H1 (cell line): ENCODE measurements at regions not wholly inside any gene's neighbourhood (a gene's known extent, or its start where the extent isn't known, plus 50 kb on each side); places are given as distances from the start of the nearest gene placed in this dataset.

Experiments used
- CTCF ChIA-PET: fragments of 300-600 bp; sonication (Branson Sonifier 250); formaldehyde crosslinking; loops from one replicate; lab custom pipeline; 2021; ENCODE audit not compliant: partially characterized antibody; lab: Charles Lee
- POLR2A ChIA-PET: fragments of 300-600 bp; sonication (Branson Sonifier 250); formaldehyde crosslinking; loops from one replicate; lab custom pipeline; 2021; ENCODE audit warnings: inconsistent platforms; ENCODE audit not compliant: partially characterized antibody; lab: Charles Lee
- DNase-seq, 2 experiments: peaks; one replicate each; pipeline versions ENCODE4 v3.0.0 to v3.0.0-alpha.2; 2010 to 2022; ENCODE audit warnings: low spot score in 2 of 2, low read depth in 1 of 2, mixed read lengths in 1 of 2
- FAIRE-seq: peaks from 2 replicates; lab custom pipeline; 2011; peaks lifted over from hg19 to GRCh38; lab: Jason Lieb, UNC
- H2AFZ ChIP-seq: 2 replicates; pipeline ENCODE4 v1.8.1; 2012; ENCODE audit warnings: low read length, inconsistent platforms
- H2AK5ac ChIP-seq: 2 replicates; pipeline ENCODE4 v1.6.1; 2013; ENCODE audit warnings: low read depth, low read length
- H2BK120ac ChIP-seq: replicated peaks from 2 replicates; pipeline ENCODE3; 2013; ENCODE audit warnings: low read depth, low read length, inconsistent platforms
- H2BK12ac ChIP-seq: 2 replicates; pipeline ENCODE4 v1.6.1; 2013; ENCODE audit warnings: low read depth, low read length
- H2BK15ac ChIP-seq: 2 replicates; pipeline ENCODE4 v1.6.1; 2013; ENCODE audit warnings: low read length
- H2BK20ac ChIP-seq: 2 replicates; pipeline ENCODE4 v1.6.1; 2013; ENCODE audit warnings: low read length
- H2BK5ac ChIP-seq: 2 replicates; pipeline ENCODE4 v1.6.1; 2013; ENCODE audit warnings: low read depth, low read length
- H3K14ac ChIP-seq: 2 replicates; pipeline ENCODE4 v1.6.1; 2013; ENCODE audit warnings: inconsistent platforms; ENCODE audit not compliant: insufficient read length
- H3K18ac ChIP-seq: 2 replicates; pipeline ENCODE4 v1.6.1; 2013; ENCODE audit warnings: low read length; ENCODE audit errors: extremely low read depth
- H3K23ac ChIP-seq: 2 replicates; pipeline ENCODE4 v1.6.1; 2013; ENCODE audit warnings: inconsistent platforms; ENCODE audit not compliant: insufficient read length
- H3K23me2 ChIP-seq: 2 replicates; pipeline ENCODE4 v1.6.1; 2013; ENCODE audit warnings: low read depth, low read length
- H3K27ac ChIP-seq: 2 replicates; pipeline ENCODE4 v1.6.1; 2011; ENCODE audit warnings: low read depth, low read length, inconsistent platforms
- H3K27me3 ChIP-seq, 4 experiments: replicated peaks in 1 of 4; 1 replicate in 1 of 4; 2 replicates in 3 of 4; pipeline versions ENCODE4 v1.6.1 to v1.8.1; 2011 to 2013; ENCODE audit warnings: low read length in 3 of 4, mild to moderate bottlenecking in 3 of 4, inconsistent platforms in 2 of 4, mixed read lengths in 2 of 4, moderate library complexity in 1 of 4; ENCODE audit not compliant: control insufficient read depth in 3 of 4, insufficient read depth in 3 of 4; ENCODE audit errors: extremely low read depth in 1 of 4
- H3K36me3 ChIP-seq, 4 experiments: 2 replicates each; pipeline versions ENCODE4 v1.6.1 to v1.8.1; 2011 to 2013; ENCODE audit warnings: mild to moderate bottlenecking in 4 of 4, low read length in 3 of 4, moderate library complexity in 2 of 4, control low read depth in 1 of 4, inconsistent platforms in 1 of 4; ENCODE audit not compliant: insufficient read depth in 4 of 4, control insufficient read depth in 2 of 4
- H3K4ac ChIP-seq: replicated peaks from 2 replicates; pipeline ENCODE3; 2013; ENCODE audit warnings: low read length, low read depth, mixed read lengths, inconsistent platforms; ENCODE audit not compliant: insufficient read length
- H3K4me1 ChIP-seq, 4 experiments: replicated peaks in 1 of 4; 1 replicate in 1 of 4; 2 replicates in 3 of 4; pipeline versions ENCODE4 v1.6.1 to v1.8.1; 2011 to 2013; ENCODE audit warnings: low read length in 3 of 4, inconsistent platforms in 2 of 4, mixed read lengths in 1 of 4; ENCODE audit not compliant: insufficient read depth in 4 of 4, control insufficient read depth in 3 of 4
- H3K4me2 ChIP-seq, 2 experiments: 2 replicates each; pipeline versions ENCODE4 v1.6.1 to v1.8.1; 2011 to 2013; ENCODE audit warnings: low read depth in 2 of 2, low read length in 2 of 2, control low read depth in 1 of 2, inconsistent platforms in 1 of 2, mild to moderate bottlenecking in 1 of 2; ENCODE audit not compliant: insufficient read depth in 1 of 2
- H3K4me3 ChIP-seq, 4 experiments: fragments of 200-600, 300-600 bp in 1 of 4; sonication (generic), shearing (Covaris generic), sonication (Bioruptor Twin) in 1 of 4; 2 replicates each; pipeline versions ENCODE4 v1.5.1 to v1.8.1; 2011 to 2016; ENCODE audit warnings: low read length in 4 of 4, low read depth in 3 of 4, control low read depth in 2 of 4, inconsistent platforms in 2 of 4, mild to moderate bottlenecking in 2 of 4, mixed read lengths in 1 of 4, moderate library complexity in 1 of 4; ENCODE audit not compliant: insufficient read depth in 2 of 4; ENCODE audit errors: extremely low read depth in 1 of 4
- H3K56ac ChIP-seq: replicated peaks from 2 replicates; pipeline ENCODE3; 2013; ENCODE audit warnings: low read depth, mild to moderate bottlenecking, mixed read lengths, low read length, inconsistent platforms; ENCODE audit not compliant: insufficient read length
- H3K79me1 ChIP-seq: 2 replicates; pipeline ENCODE4 v1.6.1; 2013; ENCODE audit warnings: low read depth, low read length, control low read depth
- H3K79me2 ChIP-seq, 2 experiments: 2 replicates each; pipeline versions ENCODE4 v1.6.1 to v1.8.1; 2012 to 2013; ENCODE audit warnings: low read length in 2 of 2, mild to moderate bottlenecking in 2 of 2, inconsistent platforms in 1 of 2; ENCODE audit not compliant: insufficient read depth in 2 of 2, control insufficient read depth in 1 of 2
- H3K9ac ChIP-seq, 4 experiments: replicated peaks in 1 of 4; 1 replicate in 1 of 4; 2 replicates in 3 of 4; pipeline versions ENCODE4 v1.6.1 to v1.8.1; 2011 to 2013; ENCODE audit warnings: low read depth in 3 of 4, low read length in 3 of 4, control low read depth in 2 of 4, mild to moderate bottlenecking in 2 of 4, moderate library complexity in 2 of 4, inconsistent platforms in 1 of 4; ENCODE audit errors: extremely low read depth in 1 of 4
- H3K9me3 ChIP-seq, 2 experiments: 2 replicates each; pipeline versions ENCODE4 v1.6.1 to v1.8.1; 2012 to 2013; ENCODE audit warnings: mild to moderate bottlenecking in 2 of 2, moderate library complexity in 2 of 2, control low read depth in 1 of 2, inconsistent platforms in 1 of 2, low read depth in 1 of 2, low read length in 1 of 2, mixed read lengths in 1 of 2; ENCODE audit not compliant: insufficient read depth in 2 of 2
- H4K20me1 ChIP-seq, 2 experiments: replicated peaks in 1 of 2; 2 replicates each; pipeline versions ENCODE3 to v1.8.1; 2011 to 2013; ENCODE audit warnings: inconsistent platforms in 2 of 2, low read length in 2 of 2, mild to moderate bottlenecking in 1 of 2; ENCODE audit not compliant: insufficient read depth in 2 of 2, control insufficient read depth in 1 of 2
- H4K5ac ChIP-seq: 2 replicates; pipeline ENCODE4 v1.6.1; 2013; ENCODE audit warnings: low read length, low read depth, mixed read lengths, inconsistent platforms; ENCODE audit not compliant: insufficient read length
- H4K8ac ChIP-seq: 2 replicates; pipeline ENCODE4 v1.8.0; 2013; ENCODE audit warnings: mild to moderate bottlenecking, moderate library complexity, low read length, inconsistent platforms; ENCODE audit not compliant: insufficient read depth; ENCODE audit errors: extremely low read depth
- H4K91ac ChIP-seq: replicated peaks from 2 replicates; pipeline ENCODE3; 2013; ENCODE audit warnings: low read length, mixed read lengths, inconsistent platforms; ENCODE audit not compliant: insufficient read length
- BRCA1 ChIP-seq: IDR thresholded peaks from 2 replicates; pipeline ENCODE4 v1.6.1; 2012; ENCODE audit warnings: low read depth, low read length, improper control_type of control experiment
- CHD1 ChIP-seq: IDR thresholded peaks from 2 replicates; pipeline ENCODE4 v1.6.1; 2012; ENCODE audit warnings: low read depth, low read length, improper control_type of control experiment
- CREB1 ChIP-seq: IDR thresholded peaks from 2 replicates; pipeline ENCODE4 v1.6.1; 2012; ENCODE audit warnings: inconsistent platforms
- EGR1 ChIP-seq: IDR thresholded peaks from 2 replicates; pipeline ENCODE4 v1.6.1; 2011; ENCODE audit warnings: low read depth, low read length, borderline replicate concordance
- EP300 ChIP-seq, 2 experiments: IDR thresholded peaks; 1 replicate in 1 of 2; 2 replicates in 1 of 2; pipeline ENCODE4 v1.6.1; 2011 to 2012; ENCODE audit warnings: low read depth in 2 of 2, low read length in 2 of 2, mild to moderate bottlenecking in 2 of 2, borderline replicate concordance in 1 of 2, inconsistent platforms in 1 of 2, moderate library complexity in 1 of 2
- KDM4A ChIP-seq: IDR thresholded peaks from one replicate; pipeline ENCODE4 v1.7.1; 2012; ENCODE audit warnings: low read depth, mild to moderate bottlenecking, moderate library complexity, low read length, inconsistent platforms; ENCODE audit not compliant: severe bottlenecking
- NANOG ChIP-seq: IDR thresholded peaks from 2 replicates; pipeline ENCODE4 v1.6.1; 2011; ENCODE audit warnings: low read length, low read depth, mild to moderate bottlenecking, inconsistent platforms; ENCODE audit not compliant: insufficient read depth, poor library complexity, severe bottlenecking
- RFX5 ChIP-seq: IDR thresholded peaks from 2 replicates; pipeline ENCODE4 v1.6.1; 2011; ENCODE audit warnings: low read depth, low read length, improper control_type of control experiment, borderline replicate concordance
- SIX5 ChIP-seq: IDR thresholded peaks from 2 replicates; pipeline ENCODE4 v1.6.1; 2011; ENCODE audit warnings: mild to moderate bottlenecking, low read depth, low read length
- SP1 ChIP-seq: IDR thresholded peaks from 2 replicates; pipeline ENCODE4 v1.6.1; 2011; ENCODE audit warnings: low read depth, low read length
- SUZ12 ChIP-seq: fragments of 200-600 bp; sonication (generic); IDR thresholded peaks from 2 replicates; pipeline ENCODE4 v1.6.1; 2012; ENCODE audit warnings: mild to moderate bottlenecking, inconsistent platforms, low read length, moderate library complexity, mixed read lengths
- WGBS, 2 experiments: shearing (Covaris generic) in 1 of 2; methylation state at CpG; one replicate each; pipeline versions ENCODE4 v1.1.6 to v1.1.7; 2013 to 2015; ENCODE audit warnings: low lambda C conversion rate in 2 of 2, mixed read lengths in 2 of 2, inconsistent platforms in 1 of 2, low coverage in 1 of 2, missing lambda C conversion rate in 1 of 2; ENCODE audit not compliant: insufficient replicate concordance in 2 of 2, insufficient coverage in 1 of 2, insufficient read length in 1 of 2; ENCODE audit errors: extremely low coverage in 1 of 2, missing lambda C conversion rate in 1 of 2; 5-methylcytosine and 5-hydroxymethylcytosine counted together

- WGBS, 2 experiments, result 90% methylated on average over 3 of the region's 3 CpGs; no CpG with 5 or more reads in 1 of the 2 experiments
- H3K4ac ChIP-seq, result no peak overlapping the region
- H3K4me3 ChIP-seq, result no peak overlapping the region
- H3K14ac ChIP-seq, result no peak overlapping the region
- H4K8ac ChIP-seq, result no peak overlapping the region
- no peak overlapping the region for H2BK20ac ChIP-seq
- no peak for FAIRE-seq
- no peak overlapping the region for H3K23ac ChIP-seq
- ChIA-PET POLR2A (no interaction called here), CTCF (interaction anchor here (0.6 to 1.0 kb wide), 2 partner anchors 13 to 17 kb away, joined by 3 read pairs; no protein-coding TSS in a partner anchor)
- no peaks in the 10 kb centered on the region for H3K27me3 ChIP-seq
- H3K9ac ChIP-seq, result no peak overlapping the region
- no peaks in the 10 kb centered on the region for H3K79me2 ChIP-seq
- H3K4me1 ChIP-seq, result no peaks in the 10 kb centered on the region
- no peak overlapping the region for H2BK12ac ChIP-seq
- DNase-seq, result no peak
- H4K20me1 ChIP-seq, result no peaks in the 10 kb centered on the region
- no peak overlapping the region for H2AFZ ChIP-seq
- H3K36me3 ChIP-seq, result no peaks in the 10 kb centered on the region
- no peaks in the 10 kb centered on the region for H3K23me2 ChIP-seq
- H2BK5ac ChIP-seq, result no peak overlapping the region
- H4K91ac ChIP-seq, result no peak overlapping the region
- no peak overlapping the region for H2BK15ac ChIP-seq
- no peak overlapping the region for H3K56ac ChIP-seq
- H3K9me3 ChIP-seq, result no peaks in the 10 kb centered on the region
- H2BK120ac ChIP-seq, result no peak overlapping the region
- H3K18ac ChIP-seq, result no peak overlapping the region
- TF ChIP-seq CREB1 (no peak), BRCA1 (no peak), RFX5 (no peak), SUZ12 (no peak), SIX5 (no peak), EGR1 (no peak), NANOG (no peak), CHD1 (no peak), EP300 (IDR thresholded peaks at IDR 0.05; ENCODE audit: borderline replicate concordance in 1 of 2, low read depth in 2 of 2, low read length in 2 of 2) (no peak), KDM4A (no peak), SP1 (no peak)
- TF ChIP-seq, all 59 proteins: peak for 0
- Histone ChIP-seq H3K79me1 (no peaks in the 10 kb centered on the region), H4K5ac (no peak overlapping the region), H3K27ac (no peak overlapping the region), H3K4me2 (no peak overlapping the region), H2AK5ac (no peak overlapping the region)
These were observed 67.3 kb upstream of the ANO6 start for GRCh38 chr12:45148619-45149018.
